IPS-20b (cell line): ENCODE measurements at regions not wholly inside any gene's neighbourhood (a gene's known extent, or its start where the extent isn't known, plus 50 kb on each side); places are given as distances from the start of the nearest gene placed in this dataset.
"Not testable (repeated sequence)": the region's sequence is repeated elsewhere in the genome, so short reads cannot be mapped to it uniquely, and the experiment has no call there.

Experiments
- H3K27ac ChIP-seq: one replicate; pipeline ENCODE4 v1.5.1; 2013; ENCODE audit warnings: low read length
- H3K27me3 ChIP-seq: 2 replicates; pipeline ENCODE4 v1.6.1; 2013; ENCODE audit warnings: mild to moderate bottlenecking, low read length, inconsistent platforms; ENCODE audit not compliant: insufficient read depth
- H3K36me3 ChIP-seq: 2 replicates; pipeline ENCODE4 v1.6.1; 2013; ENCODE audit warnings: low read depth, mild to moderate bottlenecking, inconsistent platforms, low read length, moderate library complexity; ENCODE audit not compliant: insufficient read depth
- H3K4me1 ChIP-seq: 2 replicates; pipeline ENCODE4 v1.6.1; 2013; ENCODE audit warnings: mild to moderate bottlenecking, control low read depth, inconsistent platforms, low read length, moderate library complexity; ENCODE audit not compliant: insufficient read depth
- H3K4me3 ChIP-seq: 2 replicates; pipeline ENCODE4 v1.5.1; 2013; ENCODE audit warnings: mild to moderate bottlenecking, low read length, inconsistent platforms
- H3K9ac ChIP-seq: 2 replicates; pipeline ENCODE4 v1.6.1; 2013; ENCODE audit warnings: low read depth, mild to moderate bottlenecking, inconsistent platforms, low read length, moderate library complexity
- H3K9me3 ChIP-seq: 2 replicates; pipeline ENCODE4 v1.6.1; 2013; ENCODE audit warnings: mild to moderate bottlenecking, low read depth, low read length, inconsistent platforms; ENCODE audit not compliant: insufficient read depth

GRCh38 chr4:31202054-31202453 is 481.9 kb downstream of the PCDH7 start:
- peaks cover 26% of the 10 kb centered on the region for H3K9me3 ChIP-seq
- H3K27ac ChIP-seq, H3K36me3 ChIP-seq, H3K4me3 ChIP-seq, H3K4me1 ChIP-seq, H3K9ac ChIP-seq, H3K27me3 ChIP-seq: not testable (repeated sequence)

GRCh38 chr4:31204874-31205273 is 484.7 kb downstream of the PCDH7 start:
- Histone ChIP-seq H3K9ac (no peak overlapping the region), H3K27ac (no peak overlapping the region), H3K4me1 (peaks cover 2% of the 10 kb centered on the region; the same call in 1 of the 2 replicates), H3K36me3 (no peaks in the 10 kb centered on the region), H3K4me3 (no peak overlapping the region), H3K27me3 (no peaks in the 10 kb centered on the region), H3K9me3 (peaks cover 6% of the 10 kb centered on the region; the same call in 1 of the 2 replicates)

- Histone ChIP-seq H3K4me3 (no peak overlapping the region), H3K27ac (no peak overlapping the region), H3K9ac (no peak overlapping the region), H3K27me3 (no peaks in the 10 kb centered on the region), H3K4me1 (no peaks in the 10 kb centered on the region), H3K9me3 (no peaks in the 10 kb centered on the region), H3K36me3 (no peaks in the 10 kb centered on the region)
Measured at GRCh38 chr4:31220921-31221320, 500.8 kb downstream of the PCDH7 start.

GRCh38 chr4:31228068-31228467 is 507.9 kb downstream of the PCDH7 start:
- H3K4me1 ChIP-seq, result no peaks in the 10 kb centered on the region
- no peaks in the 10 kb centered on the region for H3K27me3 ChIP-seq
- H3K9me3 ChIP-seq, result no peaks in the 10 kb centered on the region
- H3K9ac ChIP-seq, result no peak overlapping the region
- no peaks in the 10 kb centered on the region for H3K36me3 ChIP-seq
- H3K27ac ChIP-seq, result no peak overlapping the region
- H3K4me3 ChIP-seq, result no peak overlapping the region

GRCh38 chr4:31230594-31230993 is 510.4 kb downstream of the PCDH7 start:
- H3K36me3 ChIP-seq, result no peaks in the 10 kb centered on the region
- no peaks in the 10 kb centered on the region for H3K4me1 ChIP-seq
- H3K4me3 ChIP-seq, result no peak overlapping the region
- no peaks in the 10 kb centered on the region for H3K27me3 ChIP-seq
- no peak overlapping the region for H3K27ac ChIP-seq
- H3K9me3 ChIP-seq, result no peaks in the 10 kb centered on the region
- no peak overlapping the region for H3K9ac ChIP-seq

- Histone ChIP-seq H3K9ac (no peak overlapping the region), H3K4me1 (peaks cover 3% of the 10 kb centered on the region; the same call in 1 of the 2 replicates), H3K36me3 (no peaks in the 10 kb centered on the region), H3K9me3 (peaks cover 7% of the 10 kb centered on the region; the same call in 1 of the 2 replicates), H3K27me3 (no peaks in the 10 kb centered on the region), H3K4me3 (no peak overlapping the region), H3K27ac (no peak overlapping the region)
Measured at GRCh38 chr4:31234494-31234893, 514.3 kb downstream of the PCDH7 start.

GRCh38 chr4:31234901-31235300 is 514.7 kb downstream of the PCDH7 start:
- no peaks in the 10 kb centered on the region for H3K36me3 ChIP-seq
- no peak overlapping the region for H3K27ac ChIP-seq
- H3K4me1 ChIP-seq, result peaks cover 3% of the 10 kb centered on the region; the same call in 1 of the 2 replicates
- no peak overlapping the region for H3K4me3 ChIP-seq
- H3K9me3 ChIP-seq, result peaks cover 7% of the 10 kb centered on the region; the same call in 1 of the 2 replicates
- no peak overlapping the region for H3K9ac ChIP-seq
- no peaks in the 10 kb centered on the region for H3K27me3 ChIP-seq

- Histone ChIP-seq H3K27me3 (no peaks in the 10 kb centered on the region), H3K4me3 (no peak overlapping the region), H3K9me3 (peaks cover 7% of the 10 kb centered on the region; the same call in 1 of the 2 replicates), H3K9ac (no peak overlapping the region), H3K27ac (no peak overlapping the region), H3K36me3 (no peaks in the 10 kb centered on the region), H3K4me1 (peaks cover 3% of the 10 kb centered on the region; the same call in 1 of the 2 replicates)
Measured at GRCh38 chr4:31236020-31236638, 516.0 kb downstream of the PCDH7 start.

GRCh38 chr4:31236639-31237173 is 516.5 kb downstream of the PCDH7 start:
- Histone ChIP-seq H3K4me3 (no peak overlapping the region), H3K4me1 (peaks cover 3% of the 10 kb centered on the region; the same call in 1 of the 2 replicates), H3K27me3 (no peaks in the 10 kb centered on the region), H3K9ac (no peak overlapping the region), H3K9me3 (peaks cover 7% of the 10 kb centered on the region; the same call in 1 of the 2 replicates), H3K27ac (no peak overlapping the region), H3K36me3 (no peaks in the 10 kb centered on the region)

GRCh38 chr4:31237233-31237632 is 517.1 kb downstream of the PCDH7 start:
- H3K4me3 ChIP-seq, result no peak overlapping the region
- peaks cover 7% of the 10 kb centered on the region; the same call in 1 of the 2 replicates for H3K9me3 ChIP-seq
- no peak overlapping the region for H3K27ac ChIP-seq
- H3K27me3 ChIP-seq, result no peaks in the 10 kb centered on the region
- H3K4me1 ChIP-seq, result peaks cover 3% of the 10 kb centered on the region; the same call in 1 of the 2 replicates
- no peaks in the 10 kb centered on the region for H3K36me3 ChIP-seq
- no peak overlapping the region for H3K9ac ChIP-seq

GRCh38 chr4:31239886-31240285 is 519.7 kb downstream of the PCDH7 start:
- Histone ChIP-seq H3K4me3 (no peak overlapping the region), H3K27me3 (no peaks in the 10 kb centered on the region), H3K36me3 (no peaks in the 10 kb centered on the region), H3K4me1 (peaks cover 3% of the 10 kb centered on the region; the same call in 1 of the 2 replicates), H3K27ac (no peak overlapping the region), H3K9me3 (peaks cover 7% of the 10 kb centered on the region; the same call in 1 of the 2 replicates), H3K9ac (no peak overlapping the region)

GRCh38 chr4:31241504-31242106 is 521.4 kb downstream of the PCDH7 start:
- no peaks in the 10 kb centered on the region for H3K27me3 ChIP-seq
- H3K9ac ChIP-seq, result no peak overlapping the region
- H3K9me3 ChIP-seq, result peaks cover 7% of the 10 kb centered on the region; the same call in 1 of the 2 replicates
- no peaks in the 10 kb centered on the region for H3K4me1 ChIP-seq
- no peak overlapping the region for H3K27ac ChIP-seq
- no peaks in the 10 kb centered on the region for H3K36me3 ChIP-seq
- H3K4me3 ChIP-seq, result no peak overlapping the region
